Body of pancreas (tissue), 4 donors: ENCODE measurements at regions not wholly inside any gene's neighbourhood (a gene's known extent, or its start where the extent isn't known, plus 50 kb on each side); places are given as distances from the start of the nearest gene placed in this dataset.
A peak's percentile ranks its signal among the peaks of the same experiment; 100 is the strongest.
"Not testable (repeated sequence)": the region's sequence is repeated elsewhere in the genome, so short reads cannot be mapped to it uniquely, and the experiment has no call there.

Experiments
- ATAC-seq: fragments of 150-250 bp; one replicate; pipeline ENCODE4 v1.9.1; 2016
- DNase-seq, 4 donors: peaks; one replicate each; pipeline ENCODE4 v3.0.0-alpha.2; 2019
- H3K27ac ChIP-seq, 4 donors: fragments of 200-600 bp; sonication (generic); 1 replicate in 3 of 4; 2 replicates in 1 of 4; pipeline versions ENCODE4 v1.5.1 to v1.6.1; 2016 to 2019; ENCODE audit warnings: mild to moderate bottlenecking in 1 of 4, mixed read lengths in 1 of 4, moderate library complexity in 1 of 4
- H3K27me3 ChIP-seq, 2 donors: fragments of 200-600 bp; sonication (generic); one replicate each; pipeline ENCODE4 v1.6.0; 2016; ENCODE audit warnings: mild to moderate bottlenecking in 1 of 2
- H3K36me3 ChIP-seq, 2 donors: fragments of 200-600 bp; sonication (generic); replicated peaks in 1 of 2; 2 replicates each; pipeline ENCODE4 v1.5.1; 2016; ENCODE audit warnings: low read depth in 2 of 2; ENCODE audit not compliant: insufficient read depth in 1 of 2
- H3K4me1 ChIP-seq: fragments of 200-600 bp; sonication (generic); one replicate; pipeline ENCODE4 v1.6.0; 2016
- H3K4me3 ChIP-seq, 2 donors: fragments of 200-600 bp; sonication (generic); 1 replicate in 1 of 2; 2 replicates in 1 of 2; pipeline ENCODE4 v1.5.1; 2016 to 2019
- H3K9me3 ChIP-seq, 3 donors: fragments of 200-600 bp; sonication (generic); 1 replicate in 2 of 3; 2 replicates in 1 of 3; pipeline ENCODE4 v1.5.1; 2016
- CTCF ChIP-seq, 7 experiments: fragments of 450-650 bp in 4 of 7; fragments of 200-600 bp in 3 of 7; sonication (generic) in 3 of 7; IDR thresholded peaks; one replicate each; pipeline ENCODE4 v1.5.1; 2016 to 2019; ENCODE audit warnings: antibody characterized with exemption in 7 of 7
- WGBS, 2 donors: methylation state at CpG; one replicate each; pipeline ENCODE4 v1.1.5; 2017; 5-methylcytosine and 5-hydroxymethylcytosine counted together
- intact Hi-C: fragments of 100-400 bp; cut with DNase I; formaldehyde crosslinking; loops from one replicate; pipeline ENCODE4 v1.15.1; 2023

- ATAC-seq, DNase-seq, H3K27ac ChIP-seq, H3K4me3 ChIP-seq, H3K27me3 ChIP-seq, H3K36me3 ChIP-seq, H3K9me3 ChIP-seq, intact Hi-C loops, H3K4me1 ChIP-seq: not testable (repeated sequence)
- WGBS, 2 donors = 90 to 100% methylated on average over 2 to 4 of the region's 5 CpGs
These were observed 144.6 kb upstream of the DUSP22 start for GRCh38 chr6:147651-148050.

GRCh38 chr6:148051-148984, 144.0 kb upstream of the DUSP22 start:
- H3K27me3 ChIP-seq, intact Hi-C loops, H3K9me3 ChIP-seq, H3K4me1 ChIP-seq, H3K27ac ChIP-seq, H3K4me3 ChIP-seq, H3K36me3 ChIP-seq: not testable (repeated sequence)
- ATAC-seq (peak; percentile 12), DNase-seq (peak; percentile 25 to 55 (median 52))
- 87 to 94% methylated on average over 43 to 51 of the region's 61 CpGs for WGBS, 2 donors
- TF ChIP-seq CTCF (IDR thresholded peaks at IDR 0.05) = peak; percentile 6 to 50 (median 26)

- intact Hi-C loops, ATAC-seq, H3K36me3 ChIP-seq, DNase-seq, H3K9me3 ChIP-seq, H3K27me3 ChIP-seq, H3K27ac ChIP-seq, H3K4me1 ChIP-seq, H3K4me3 ChIP-seq: not testable (repeated sequence)
- 36 to 61% methylated on average over 1 of the region's 1 CpG for WGBS, 2 donors
These were observed 142.1 kb upstream of the DUSP22 start for GRCh38 chr6:150147-150546.

GRCh38 chr6:152436-152835, 139.9 kb upstream of the DUSP22 start:
- H3K4me1 ChIP-seq, ATAC-seq, H3K9me3 ChIP-seq, DNase-seq, H3K27ac ChIP-seq, H3K36me3 ChIP-seq, H3K27me3 ChIP-seq, intact Hi-C loops, H3K4me3 ChIP-seq: not testable (repeated sequence)
- WGBS, 2 donors = 60 to 63% methylated on average over 3 of the region's 3 CpGs

GRCh38 chr6:153026-153425, 139.3 kb upstream of the DUSP22 start:
- 3% methylated on average over 2 of the region's 2 CpGs for WGBS, 2 donors
- H3K4me1 ChIP-seq, H3K36me3 ChIP-seq, intact Hi-C loops, H3K27me3 ChIP-seq, ATAC-seq, H3K4me3 ChIP-seq, H3K9me3 ChIP-seq, DNase-seq, H3K27ac ChIP-seq: not testable (repeated sequence)

GRCh38 chr6:153867-154266, 138.4 kb upstream of the DUSP22 start:
- intact Hi-C loops, ATAC-seq, DNase-seq, H3K9me3 ChIP-seq, H3K27ac ChIP-seq, H3K27me3 ChIP-seq, H3K4me3 ChIP-seq, H3K4me1 ChIP-seq, H3K36me3 ChIP-seq: not testable (repeated sequence)
- 56 to 63% methylated on average over 3 of the region's 3 CpGs for WGBS, 2 donors

GRCh38 chr6:154321-155092, 137.8 kb upstream of the DUSP22 start:
- H3K27ac ChIP-seq, H3K4me1 ChIP-seq, H3K9me3 ChIP-seq, H3K4me3 ChIP-seq, H3K36me3 ChIP-seq, ATAC-seq, H3K27me3 ChIP-seq, DNase-seq, intact Hi-C loops: not testable (repeated sequence)
- 42 to 50% methylated on average over 9 of the region's 9 CpGs for WGBS, 2 donors
